ENCODE measurements at regions not wholly inside any gene's neighbourhood (a gene's known extent, or its start where the extent isn't known, plus 50 kb on each side); places are given as distances from the start of the nearest gene placed in this dataset.

DNA sequence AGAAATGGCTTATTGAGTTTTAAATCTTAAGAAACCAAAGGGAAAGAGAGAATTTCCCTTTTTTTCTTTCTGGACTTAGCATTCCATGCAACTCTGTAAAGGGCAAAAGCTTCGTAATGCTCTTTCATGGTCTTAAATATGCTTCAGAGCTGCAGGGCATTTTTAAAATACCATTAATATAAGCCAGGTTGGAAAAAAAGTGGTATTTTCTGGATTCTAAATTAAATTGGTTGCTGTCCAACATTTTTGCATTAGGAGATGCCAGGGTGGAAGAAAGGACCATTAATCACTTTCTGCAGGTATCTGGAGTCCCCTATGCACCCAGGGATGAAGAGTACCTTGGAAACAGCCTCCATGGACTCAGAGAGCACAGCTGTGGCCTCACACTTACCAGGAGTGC, 215.1 kb upstream of the DAPK1 start:
- ATAC-seq = no peak
- DNase-seq = no peak

DNA sequence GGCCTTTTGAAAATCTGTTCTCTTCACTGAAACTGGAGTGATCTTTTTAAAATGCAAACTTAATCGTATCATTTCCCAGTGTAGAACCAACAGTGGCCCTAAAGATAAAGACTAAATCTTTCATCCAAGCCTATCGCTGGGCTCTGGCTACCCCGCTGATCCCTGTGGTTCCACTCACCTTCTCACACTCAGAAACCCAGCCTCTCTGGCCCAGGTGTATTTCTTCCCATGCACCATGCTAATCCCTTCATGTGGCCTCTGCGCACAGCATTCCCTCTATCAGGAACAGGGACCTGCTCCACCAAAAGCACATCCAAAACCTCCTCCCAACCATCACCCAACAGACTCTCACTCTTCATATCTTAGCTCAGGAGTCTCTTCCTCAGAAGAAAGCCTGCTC, 214.1 kb upstream of the DAPK1 start:
- no peak for ATAC-seq
- no peak for DNase-seq

DNA sequence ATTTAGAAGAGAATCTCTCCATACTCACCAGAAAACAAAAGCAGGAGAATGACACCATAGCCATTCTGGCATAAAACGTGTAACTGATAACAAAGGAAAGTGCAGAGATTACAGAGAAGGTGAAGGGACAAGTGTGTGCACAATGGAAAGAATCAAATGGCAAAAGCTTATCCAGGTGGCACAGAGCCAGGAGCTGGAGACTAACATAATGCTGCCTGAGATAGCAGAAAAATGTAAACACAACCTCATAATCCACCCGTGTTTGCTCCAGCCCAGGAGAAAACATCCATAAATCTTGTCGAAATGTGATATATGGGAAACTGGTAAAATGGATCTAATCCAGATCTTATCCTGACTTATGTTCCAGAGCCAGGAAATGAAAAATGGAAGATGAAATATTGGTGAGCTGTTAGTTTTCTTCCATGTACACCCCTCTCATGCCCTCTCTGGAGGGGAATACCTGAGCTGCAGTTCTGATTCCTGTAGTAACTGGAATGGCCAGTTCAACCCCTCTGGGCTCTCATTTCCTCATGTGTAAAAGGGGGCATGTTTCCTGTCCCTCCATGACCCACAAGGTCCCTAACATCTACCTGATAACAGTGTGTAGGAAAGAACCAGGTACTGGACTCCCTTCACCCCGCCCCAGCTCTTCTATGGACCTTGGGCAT, 212.3 kb upstream of the DAPK1 start:
- no peak for ATAC-seq
- no peak for DNase-seq

DNA sequence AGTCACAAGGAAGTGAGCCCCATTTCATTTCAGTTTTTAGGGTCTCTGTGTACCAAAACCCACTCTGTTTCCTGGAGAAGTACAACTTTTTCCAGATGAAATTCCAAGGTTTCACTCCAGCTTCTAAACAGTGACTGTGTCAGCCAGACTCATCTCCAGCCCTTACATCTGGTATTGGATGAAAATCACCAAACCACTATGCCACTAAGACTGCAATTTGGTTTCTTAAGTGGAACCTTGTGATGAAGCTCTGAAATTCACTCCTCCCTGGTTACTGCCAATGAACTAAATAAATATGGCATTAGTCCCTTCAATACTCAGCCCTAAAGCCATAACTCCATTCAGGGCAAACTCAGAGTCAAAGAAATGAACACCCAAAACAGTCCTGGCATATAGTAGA, 211.2 kb upstream of the DAPK1 start:
- DNase-seq = no peak
- no peak for ATAC-seq

DNA sequence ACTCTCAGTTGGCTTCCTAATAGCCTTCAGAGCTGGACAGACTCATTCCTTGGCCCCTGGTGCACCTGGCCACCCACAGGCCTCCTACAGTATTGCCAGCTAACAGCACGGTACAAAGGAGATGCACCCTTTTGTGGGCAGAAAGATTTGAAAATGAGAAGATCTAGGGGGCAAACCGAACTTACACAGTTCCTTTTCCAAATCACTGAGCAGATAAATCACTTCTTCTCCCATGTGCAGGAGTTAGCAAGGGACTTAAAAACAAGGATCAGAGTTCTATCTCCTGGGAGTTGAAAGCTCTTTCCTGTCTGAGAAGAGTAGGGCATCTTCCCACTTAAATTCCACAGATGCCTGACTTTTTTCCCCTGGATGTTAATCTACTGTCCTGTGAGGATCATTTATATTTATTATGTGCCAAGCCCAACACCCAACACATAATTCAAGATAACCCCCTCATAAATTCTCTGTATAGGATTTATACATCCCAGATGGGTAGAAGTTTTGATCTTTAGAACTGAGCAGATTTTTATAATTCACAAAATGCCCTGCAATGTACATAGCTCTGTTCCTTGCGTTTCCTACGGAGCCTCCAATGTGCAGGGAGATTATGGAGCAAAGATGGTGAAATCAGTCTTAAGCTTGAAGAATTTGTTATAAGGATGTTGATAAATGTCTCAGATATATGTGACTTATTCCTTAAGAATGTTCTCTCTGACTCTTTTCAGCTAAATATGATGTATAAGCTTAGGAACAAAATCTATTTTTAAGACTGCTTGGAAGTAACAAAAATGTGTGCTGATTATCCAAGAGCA, 207.2 kb upstream of the DAPK1 start:
- no peak for ATAC-seq
- no peak for DNase-seq

DNA sequence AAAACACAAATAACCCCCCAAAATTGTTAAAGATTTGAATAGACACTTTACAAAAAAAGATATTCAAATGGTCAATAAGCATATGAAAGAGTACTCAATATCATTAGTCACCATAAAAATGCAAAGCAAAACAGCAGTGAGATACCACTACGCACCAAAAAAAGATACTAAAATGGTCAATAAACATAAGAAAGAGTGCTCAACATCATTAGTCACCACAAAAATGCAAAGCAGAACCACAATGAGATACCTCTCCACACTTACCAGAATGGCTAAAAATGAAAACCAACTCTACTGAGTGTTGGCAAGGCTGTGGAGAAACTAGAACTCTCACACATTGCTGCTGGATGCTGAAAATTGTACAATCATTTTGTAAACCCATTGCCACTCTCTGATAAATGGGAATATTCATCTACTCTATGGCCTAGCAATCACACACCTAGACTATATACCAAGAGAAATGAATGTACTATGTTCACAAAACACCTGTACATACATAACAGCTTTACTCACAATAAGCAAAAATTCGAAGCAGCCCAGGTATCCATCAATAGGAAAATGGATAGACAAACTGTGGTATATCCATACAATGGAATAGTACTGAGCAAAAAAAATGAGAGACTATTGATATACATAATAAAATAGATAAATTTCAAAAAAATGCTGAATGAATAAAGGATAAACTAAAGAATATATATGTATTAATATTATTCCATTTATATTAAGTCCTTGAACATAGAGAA, 205.0 kb upstream of the DAPK1 start:
- no peak for DNase-seq
- no peak for ATAC-seq

DNA sequence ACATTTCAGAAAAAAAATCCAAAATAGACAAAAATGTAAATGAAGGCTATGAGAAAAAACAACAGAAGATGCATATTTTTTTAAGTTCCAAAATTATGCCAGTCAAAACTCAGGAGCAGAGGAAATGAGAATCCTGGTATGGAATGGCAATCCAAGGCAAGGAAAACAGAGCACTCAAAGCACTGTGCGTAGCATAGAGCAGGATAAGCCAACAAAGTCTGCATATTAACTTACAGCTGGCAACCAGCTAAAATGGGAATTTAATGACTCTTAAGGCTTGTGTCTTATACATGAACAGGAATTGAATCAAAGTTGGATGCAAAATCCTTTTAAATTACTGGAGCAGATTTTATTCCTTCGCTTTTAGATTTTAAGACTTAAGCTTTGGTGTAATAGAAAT, 203.5 kb upstream of the DAPK1 start:
- no peak for DNase-seq
- no peak for ATAC-seq

DNA sequence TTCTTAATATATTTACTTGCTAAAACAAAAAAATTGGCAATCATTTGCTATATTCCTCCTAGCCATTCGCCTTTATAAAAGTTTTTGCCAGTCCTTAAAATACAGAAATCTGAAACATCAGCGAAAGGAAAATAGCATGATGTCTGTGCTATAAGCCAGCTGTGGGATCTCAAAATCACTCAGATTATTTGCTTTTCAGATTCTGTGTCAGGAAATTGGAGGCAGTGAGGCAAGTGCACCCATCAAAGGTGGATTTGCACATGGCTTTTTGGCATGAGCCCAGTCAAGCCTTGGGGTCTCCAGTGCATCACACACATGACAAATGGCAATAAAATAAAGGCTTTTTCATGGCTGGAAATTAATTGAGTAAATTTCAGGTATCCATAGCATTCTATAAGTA, 196.8 kb upstream of the DAPK1 start:
- ATAC-seq (no peak), DNase-seq (no peak)

DNA sequence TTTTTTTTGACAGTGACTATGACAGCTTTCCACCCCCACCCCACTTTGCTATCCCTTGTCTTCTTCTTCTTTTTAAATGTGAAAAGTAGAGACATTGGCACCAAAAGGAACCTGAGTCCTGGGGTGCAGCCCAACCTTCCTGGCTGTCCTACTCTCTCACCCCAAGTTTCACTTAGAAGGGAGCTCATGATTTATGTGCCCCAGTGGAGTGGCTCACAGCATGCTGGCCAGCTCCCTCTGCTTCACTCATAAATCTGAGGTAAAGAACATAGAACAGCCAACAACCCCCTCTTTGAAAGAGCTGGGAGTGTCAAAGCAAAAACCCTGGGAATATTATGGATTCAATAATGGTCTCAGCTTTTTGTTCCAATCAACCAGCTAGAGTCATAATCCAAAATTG, 196.3 kb upstream of the DAPK1 start:
- ATAC-seq (no peak), DNase-seq (no peak)

DNA sequence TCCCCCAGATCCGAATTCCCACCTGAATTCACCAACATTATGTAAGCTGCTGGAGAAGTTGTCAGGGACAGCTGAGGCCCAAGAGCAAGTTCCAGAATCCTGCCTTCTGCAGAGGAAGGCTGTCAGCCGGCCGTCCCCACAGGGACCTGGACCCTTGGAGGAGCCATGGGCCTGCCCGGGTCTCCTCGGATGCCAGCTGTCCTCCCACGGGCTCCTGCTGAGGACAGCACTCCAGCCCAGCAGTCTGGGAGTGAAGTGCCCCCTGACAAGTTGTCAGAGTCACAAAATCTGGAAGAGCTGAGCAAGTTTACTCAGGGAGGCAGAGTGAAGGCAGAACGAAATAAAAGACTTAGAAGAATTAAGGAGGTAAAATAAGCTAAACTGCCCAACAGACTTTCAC, 192.5 kb upstream of the DAPK1 start:
- ATAC-seq = no peak
- DNase-seq = no peak

DNA sequence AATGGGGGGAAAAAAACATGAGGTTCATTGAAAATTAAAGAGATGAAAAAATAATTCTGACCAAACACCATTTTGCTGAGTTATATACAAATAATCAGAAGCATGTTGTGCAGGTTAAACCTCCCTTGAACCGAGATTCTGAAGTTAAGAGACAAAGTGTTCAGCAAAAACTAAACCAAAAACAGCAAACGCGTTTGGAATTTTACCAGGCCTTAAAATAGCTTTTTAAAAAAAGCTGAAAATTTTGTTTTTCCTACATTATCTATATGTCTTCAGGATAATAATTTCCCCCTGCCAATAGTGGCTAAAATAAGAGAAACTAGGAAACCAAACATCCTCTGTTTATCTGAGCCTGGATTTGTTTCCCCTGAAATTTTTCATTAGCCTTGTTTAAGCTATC, 191.7 kb upstream of the DAPK1 start:
- ATAC-seq = no peak
- no peak for DNase-seq

DNA sequence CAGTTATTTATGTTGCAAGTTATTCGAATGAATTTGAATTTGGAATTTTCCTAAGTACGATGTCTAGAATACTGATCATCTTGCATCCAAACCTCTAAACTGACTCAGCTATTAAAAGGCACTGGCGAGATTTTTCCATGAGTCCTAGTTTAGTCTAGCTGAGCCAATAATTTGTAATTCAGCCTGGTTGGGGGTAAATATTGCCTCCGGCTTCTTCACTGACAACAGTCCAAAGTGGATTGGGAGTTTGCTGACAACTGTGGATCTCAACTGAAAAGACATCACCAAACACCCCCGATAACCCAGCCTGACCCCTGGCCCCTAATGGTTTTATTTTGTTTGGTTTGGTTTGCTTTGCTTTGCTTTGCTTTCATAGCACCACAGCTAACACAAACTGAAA, 189.8 kb upstream of the DAPK1 start:
- DNase-seq (no peak), ATAC-seq (no peak)

DNA sequence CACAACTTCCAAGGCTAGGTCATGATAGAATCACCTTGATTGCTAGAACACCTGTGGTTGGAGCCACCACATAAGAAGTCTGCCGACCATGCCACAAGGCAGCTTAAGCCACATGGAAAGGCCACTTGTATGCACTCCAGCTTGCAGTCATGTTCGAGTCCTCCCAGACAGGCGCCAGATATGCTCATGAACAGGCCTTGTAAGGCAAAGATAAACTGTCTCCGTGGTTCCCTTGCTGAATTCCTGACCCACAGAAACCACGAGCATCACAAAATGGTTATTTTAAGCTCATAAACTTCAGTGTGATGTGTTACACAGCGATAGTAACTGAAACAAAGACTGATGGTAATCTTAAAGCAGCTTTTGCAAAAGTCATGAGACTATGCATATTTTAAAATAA, 188.4 kb upstream of the DAPK1 start:
- DNase-seq (no peak), ATAC-seq (no peak)

DNA sequence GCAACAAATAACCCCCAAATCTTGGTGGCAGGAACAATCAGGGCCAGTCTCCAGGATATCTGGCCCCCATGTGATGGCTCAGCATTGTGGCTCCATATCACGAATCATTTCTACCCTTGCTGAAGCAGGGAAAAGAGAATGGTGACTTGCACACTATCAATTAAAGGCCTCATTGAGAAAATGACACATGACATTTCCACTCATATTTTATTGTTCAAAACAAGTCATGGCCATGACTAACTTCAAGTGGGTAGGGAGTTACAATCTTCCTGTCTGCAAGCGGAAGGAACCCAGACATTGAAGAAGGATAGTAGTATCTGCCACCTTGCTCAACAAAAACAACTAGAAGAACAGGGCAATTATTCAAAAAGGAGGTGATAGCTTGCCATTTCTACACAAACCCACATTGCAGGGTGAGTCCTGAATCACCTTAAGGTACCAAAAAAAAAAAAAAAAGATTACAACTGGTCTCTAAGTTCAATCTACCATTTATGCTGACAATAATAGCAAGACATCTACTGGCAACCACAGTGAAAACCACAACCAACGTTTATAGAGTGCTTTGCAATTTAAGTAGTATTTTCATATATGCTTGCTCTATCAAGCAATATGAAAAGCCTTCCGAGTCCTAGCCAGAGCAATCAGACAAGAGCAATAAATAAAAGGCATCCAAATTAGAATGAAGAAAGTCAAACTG, 186.7 kb upstream of the DAPK1 start:
- no peak for DNase-seq
- no peak for ATAC-seq

DNA sequence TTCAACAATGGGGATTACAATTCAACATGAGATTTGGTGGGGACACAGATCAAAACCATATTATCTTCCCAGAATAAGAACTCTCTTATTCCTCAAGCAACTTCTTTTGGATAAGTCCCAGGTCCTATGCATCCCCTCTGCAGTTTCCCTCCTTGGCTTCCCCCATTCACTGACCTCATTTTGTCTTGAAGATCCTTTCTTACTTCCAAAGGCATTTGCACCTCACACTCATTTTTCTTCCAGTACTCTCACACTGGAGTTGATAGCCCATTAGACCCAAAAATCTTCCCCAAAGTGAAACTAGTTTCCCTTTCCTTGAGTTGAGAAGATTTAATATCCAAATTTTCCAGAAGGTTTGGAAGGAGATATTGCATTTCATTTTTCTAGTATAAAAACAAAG, 178.0 kb upstream of the DAPK1 start:
- no peak for DNase-seq
- ATAC-seq = no peak

DNA sequence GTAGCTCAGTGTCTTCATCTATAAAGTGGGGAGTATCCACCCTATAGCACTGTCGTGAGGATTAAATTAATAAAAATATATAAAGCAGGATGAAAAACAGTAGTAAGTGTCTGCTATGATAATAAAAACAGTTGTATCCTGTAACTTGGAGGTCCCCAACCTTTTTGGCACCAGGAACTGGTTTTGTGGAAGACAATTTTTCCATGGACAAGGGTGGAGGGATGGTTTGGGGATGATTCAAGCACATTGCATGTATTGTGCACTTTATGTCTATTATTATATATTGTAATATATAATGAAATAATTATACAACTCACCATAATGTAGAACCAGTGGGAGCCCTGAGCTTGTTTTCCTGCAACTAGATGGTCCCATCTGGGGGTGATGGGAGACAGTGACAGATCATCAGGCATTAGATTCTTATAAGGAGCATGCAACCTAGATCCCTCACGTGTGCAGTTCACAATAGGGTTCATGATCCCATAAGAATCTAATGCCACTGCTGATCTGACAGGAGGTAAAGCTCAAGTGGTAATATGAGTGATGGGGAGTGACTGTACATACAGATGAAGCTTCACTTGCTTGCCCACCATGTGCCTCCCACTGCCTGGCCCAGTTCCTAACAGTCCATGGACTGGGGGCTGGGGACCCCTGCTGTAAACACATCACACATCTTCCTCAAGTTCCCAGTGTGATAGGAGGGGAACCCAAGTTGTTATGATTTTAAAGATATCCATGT, 177.4 kb upstream of the DAPK1 start:
- DNase-seq = no peak
- no peak for ATAC-seq

DNA sequence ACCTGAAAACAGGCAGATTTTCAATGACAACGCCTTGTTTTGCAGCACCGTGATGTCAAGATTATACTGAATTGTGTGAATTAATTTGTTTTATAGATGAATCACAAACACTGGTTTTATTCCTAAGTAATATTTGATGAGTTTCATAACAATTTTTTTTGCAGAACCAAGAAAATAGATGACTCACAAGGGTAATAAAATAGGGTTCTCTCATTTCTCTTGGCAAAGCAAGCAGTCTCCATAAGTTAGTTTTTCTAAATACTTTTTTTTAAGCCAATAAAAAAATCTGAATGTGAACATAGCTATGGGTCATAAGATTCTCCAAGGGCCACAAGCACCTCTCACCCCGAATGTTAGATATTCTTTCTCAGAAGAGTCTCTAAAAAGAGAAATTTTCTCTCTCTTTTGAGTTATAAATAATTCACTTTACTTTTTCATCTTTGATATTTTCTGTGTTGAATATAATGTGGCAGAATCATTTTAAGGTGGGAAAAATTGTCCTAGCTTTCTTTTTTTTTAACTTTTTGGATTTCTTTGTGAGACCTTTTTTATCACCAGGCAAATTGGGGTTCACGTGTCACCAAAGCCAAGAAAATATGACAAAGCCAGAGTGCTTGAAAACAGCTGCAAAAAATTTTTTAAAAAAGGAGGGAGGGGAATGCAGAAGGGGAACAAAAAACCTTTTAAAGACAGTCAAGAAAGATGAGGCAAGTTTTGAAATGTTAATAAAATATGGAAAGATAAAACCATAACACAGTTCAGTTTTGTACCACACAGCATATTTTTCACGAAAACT, 174.6 kb upstream of the DAPK1 start:
- DNase-seq = no peak
- no peak for ATAC-seq

DNA sequence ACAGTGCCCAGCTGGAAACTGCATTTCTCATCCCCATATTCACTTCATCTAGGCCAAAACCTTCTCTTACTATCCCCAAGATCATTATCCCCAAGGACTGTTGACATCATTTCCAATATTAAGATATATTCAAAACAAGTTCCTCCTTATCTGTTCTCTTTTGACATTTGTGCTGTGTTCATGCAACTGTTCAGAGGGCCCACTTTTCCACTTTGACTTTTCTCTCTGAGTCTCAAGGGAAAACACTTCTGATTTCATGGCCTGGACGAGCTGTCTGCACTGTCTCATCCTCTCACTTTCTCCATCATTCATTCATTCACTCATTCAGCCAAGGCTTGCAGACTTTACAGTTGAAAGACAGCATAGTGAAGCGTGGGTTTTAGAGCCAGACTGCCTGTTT, 173.7 kb upstream of the DAPK1 start:
- DNase-seq (no peak), ATAC-seq (no peak)

DNA sequence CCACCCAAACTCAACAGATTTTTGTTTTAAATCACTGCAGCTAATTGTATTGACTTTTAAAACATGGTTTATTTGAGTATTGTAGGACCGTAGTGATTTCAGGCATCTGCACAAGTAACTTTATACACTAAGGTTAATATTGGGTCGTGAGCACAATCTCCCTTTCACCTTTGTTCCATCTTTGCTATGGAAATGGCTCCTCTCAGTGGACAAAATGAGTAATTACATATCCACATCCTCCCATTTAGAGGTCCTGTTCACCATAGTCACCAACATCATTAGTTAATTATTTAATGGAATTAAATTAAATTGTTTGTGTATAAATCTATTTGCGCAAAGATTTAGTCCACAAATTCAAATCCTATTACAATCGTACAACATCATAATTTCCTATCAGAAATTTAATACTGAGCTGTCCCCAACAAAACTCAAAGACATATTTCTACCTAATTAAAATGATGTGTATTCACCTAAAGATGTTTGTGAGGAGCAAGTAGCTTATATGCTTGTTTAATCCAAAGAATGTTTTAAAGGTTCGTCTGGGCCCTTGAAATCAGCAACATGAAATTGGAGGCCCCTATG, 173.0 kb upstream of the DAPK1 start:
- DNase-seq (no peak), ATAC-seq (no peak)

DNA sequence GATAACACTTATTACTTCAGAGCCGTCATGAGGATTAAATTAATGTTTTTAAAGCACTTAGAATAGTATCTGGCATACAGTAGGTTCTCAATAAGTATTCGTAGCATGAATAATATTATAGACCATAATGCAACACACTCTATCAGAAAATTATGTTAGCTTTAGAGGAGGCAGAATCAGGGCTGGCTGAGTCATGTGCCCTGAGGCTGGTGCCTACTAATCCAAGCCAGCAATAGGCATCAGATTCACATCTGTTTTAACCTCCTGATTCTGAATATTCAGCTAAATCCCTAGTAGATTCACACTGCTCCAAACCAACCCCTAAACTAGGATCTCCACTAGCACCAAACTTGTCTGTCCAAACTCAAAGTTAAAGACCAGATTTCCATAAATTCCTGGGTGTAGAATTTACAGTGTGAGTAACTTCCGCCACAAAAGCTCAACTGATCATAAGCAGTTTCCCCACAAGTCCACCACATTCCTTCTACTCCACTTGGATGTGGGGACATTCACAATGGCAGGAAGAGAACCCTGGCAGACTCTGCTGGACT, 170.0 kb upstream of the DAPK1 start:
- DNase-seq (no peak), ATAC-seq (no peak)

DNA sequence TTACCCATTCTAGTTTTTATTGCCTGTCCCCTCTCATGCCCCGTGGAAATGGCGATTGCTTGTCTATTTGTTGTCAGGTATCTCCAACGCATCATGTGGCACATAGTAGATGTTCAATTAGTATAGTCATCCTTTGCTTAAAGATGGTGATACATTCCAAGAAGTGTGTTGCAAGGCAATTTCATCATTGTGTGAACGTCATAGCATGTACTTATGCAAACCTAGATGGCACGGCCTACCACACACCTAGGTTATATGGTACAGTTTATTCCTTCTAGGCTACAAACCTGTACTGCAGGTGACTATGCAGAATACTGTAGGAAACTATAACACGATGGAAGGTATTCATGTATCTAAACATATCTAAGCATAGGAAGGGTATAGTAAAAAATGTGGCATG, 163.9 kb upstream of the DAPK1 start:
- ATAC-seq = no peak
- no peak for DNase-seq

Data from stimulated activated naive CD8-positive, alpha-beta T cell treated with anti-CD3 and anti-CD28 coated beads, Interleukin-15, Interleukin-2, amounts not matched to agents 100 U/mL and 50 U/mL, for 24 hours (primary cell).